ENCODE measurements at regions not wholly inside any gene's neighbourhood (a gene's known extent, or its start where the extent isn't known, plus 50 kb on each side); places are given as distances from the start of the nearest gene placed in this dataset.

GRCh38 chr5:104564530-104564929, 1001.9 kb upstream of the NUDT12 start:
- TF ChIP-seq POLR2AphosphoS5 (IDR thresholded peaks at IDR 0.05; ENCODE audit: low read depth, low read length), result no peak
- no peak for TF ChIP-seq TAF1 (IDR thresholded peaks at IDR 0.05; ENCODE audit: borderline replicate concordance, insufficient read depth, low read length)
- no peak for TF ChIP-seq FOXP2 (optimal IDR thresholded peaks at IDR 0.05; ENCODE audit: borderline replicate concordance, extremely low read depth, extremely low read length, insufficient read depth)
- TF ChIP-seq SIN3A (IDR thresholded peaks at IDR 0.05; ENCODE audit: borderline replicate concordance, insufficient read depth, low read length), result no peak
- TF ChIP-seq REST (IDR thresholded peaks at IDR 0.05; ENCODE audit: insufficient read depth in 1 of 2, low read depth in 2 of 2, low read length in 2 of 2), result no peak

- TF ChIP-seq FOXP2 (optimal IDR thresholded peaks at IDR 0.05; ENCODE audit: borderline replicate concordance, extremely low read depth, extremely low read length, insufficient read depth), result no peak
- no peak for TF ChIP-seq REST (IDR thresholded peaks at IDR 0.05; ENCODE audit: insufficient read depth in 1 of 2, low read depth in 2 of 2, low read length in 2 of 2)
- no peak for TF ChIP-seq TAF1 (IDR thresholded peaks at IDR 0.05; ENCODE audit: borderline replicate concordance, insufficient read depth, low read length)
- no peak for TF ChIP-seq SIN3A (IDR thresholded peaks at IDR 0.05; ENCODE audit: borderline replicate concordance, insufficient read depth, low read length)
- no peak for TF ChIP-seq POLR2AphosphoS5 (IDR thresholded peaks at IDR 0.05; ENCODE audit: low read depth, low read length)
These were observed 994.4 kb upstream of the NUDT12 start for GRCh38 chr5:104556957-104557356.

GRCh38 chr5:104551628-104552027, 989.0 kb upstream of the NUDT12 start:
- TF ChIP-seq POLR2AphosphoS5 (IDR thresholded peaks at IDR 0.05; ENCODE audit: low read depth, low read length) (no peak), TAF1 (IDR thresholded peaks at IDR 0.05; ENCODE audit: borderline replicate concordance, insufficient read depth, low read length) (no peak), FOXP2 (optimal IDR thresholded peaks at IDR 0.05; ENCODE audit: borderline replicate concordance, extremely low read depth, extremely low read length, insufficient read depth) (no peak), SIN3A (IDR thresholded peaks at IDR 0.05; ENCODE audit: borderline replicate concordance, insufficient read depth, low read length) (no peak), REST (IDR thresholded peaks at IDR 0.05; ENCODE audit: insufficient read depth in 1 of 2, low read depth in 2 of 2, low read length in 2 of 2) (no peak)

- TF ChIP-seq REST (IDR thresholded peaks at IDR 0.05; ENCODE audit: insufficient read depth in 1 of 2, low read depth in 2 of 2, low read length in 2 of 2) (no peak), FOXP2 (optimal IDR thresholded peaks at IDR 0.05; ENCODE audit: borderline replicate concordance, extremely low read depth, extremely low read length, insufficient read depth) (no peak)
These were observed 978.7 kb upstream of the NUDT12 start for GRCh38 chr5:104541141-104541785.

GRCh38 chr5:104540448-104540847, 977.9 kb upstream of the NUDT12 start:
- TF ChIP-seq REST (IDR thresholded peaks at IDR 0.05; ENCODE audit: insufficient read depth in 1 of 2, low read depth in 2 of 2, low read length in 2 of 2) (no peak), SIN3A (IDR thresholded peaks at IDR 0.05; ENCODE audit: borderline replicate concordance, insufficient read depth, low read length) (no peak), POLR2AphosphoS5 (IDR thresholded peaks at IDR 0.05; ENCODE audit: low read depth, low read length) (no peak), TAF1 (IDR thresholded peaks at IDR 0.05; ENCODE audit: borderline replicate concordance, insufficient read depth, low read length) (no peak), FOXP2 (optimal IDR thresholded peaks at IDR 0.05; ENCODE audit: borderline replicate concordance, extremely low read depth, extremely low read length, insufficient read depth) (no peak)

Data from PFSK-1 (cell line).